PC-3 (cell line): ENCODE measurements at regions not wholly inside any gene's neighbourhood (a gene's known extent, or its start where the extent isn't known, plus 50 kb on each side); places are given as distances from the start of the nearest gene placed in this dataset.
A peak's percentile ranks its signal among the peaks of the same experiment; 100 is the strongest.
"Not testable (repeated sequence)": the region's sequence is repeated elsewhere in the genome, so short reads cannot be mapped to it uniquely, and the experiment has no call there.

Experiments
- ATAC-seq: fragments of 200-7000 bp; cut with Tn5 transposase; 2 replicates; pipeline ENCODE4 v1.9.1; 2020; ENCODE audit warnings: mild to moderate bottlenecking, moderate library complexity
- BruUV-seq: library from RNA; stranded (reverse); fragments of 400-500 nt; replicated peaks from 2 replicates; lab custom pipeline; 2021; lab: Mats Ljungman, UMichigan
- CTCF ChIA-PET: fragments of 300-600 bp; sonication (Branson Sonifier 250); formaldehyde crosslinking; loops from one replicate; lab custom pipeline; 2022; ENCODE audit warnings: antibody characterized with exemption; lab: Charles Lee
- POLR2A ChIA-PET: fragments of 300-600 bp; sonication (Branson Sonifier 250); formaldehyde crosslinking; loops from one replicate; lab custom pipeline; 2022; ENCODE audit warnings: antibody characterized with exemption; ENCODE audit not compliant: unreplicated experiment; lab: Charles Lee
- DNase-seq: peaks from one replicate; pipeline ENCODE4 v3.0.0-alpha.2; 2015
- H2AFZ ChIP-seq: fragments of 300-600 bp; sonication (generic); 2 replicates; pipeline ENCODE4 v1.6.0; 2016; ENCODE audit warnings: antibody characterized with exemption, low read length
- H3F3A ChIP-seq: fragments of 300-600 bp; sonication (generic); one replicate; pipeline ENCODE4 v1.6.0; 2017; ENCODE audit warnings: antibody characterized with exemption, low read length, control low read depth, mild to moderate bottlenecking; ENCODE audit not compliant: unreplicated experiment
- H3K27ac ChIP-seq: fragments of 300-600 bp; sonication (generic); 2 replicates; pipeline ENCODE4 v1.5.1; 2016; ENCODE audit warnings: mild to moderate bottlenecking, low read length
- H3K27me3 ChIP-seq: fragments of 300-600 bp; sonication (generic); 2 replicates; pipeline ENCODE4 v1.6.1; 2016; ENCODE audit warnings: low read length, mixed read lengths
- H3K36me3 ChIP-seq: fragments of 300-600 bp; sonication (generic); 2 replicates; pipeline ENCODE4 v1.6.1; 2016; ENCODE audit warnings: low read depth, mixed run types, low read length, mixed read lengths
- H3K4me1 ChIP-seq: fragments of 300-600 bp; sonication (generic); 2 replicates; pipeline ENCODE4 v1.5.1; 2016; ENCODE audit warnings: low read length; ENCODE audit not compliant: insufficient read depth
- H3K4me2 ChIP-seq: fragments of 300-600 bp; sonication (generic); 2 replicates; pipeline ENCODE4 v1.6.0; 2016; ENCODE audit warnings: low read length
- H3K4me3 ChIP-seq: fragments of 300-600 bp; sonication (generic); 2 replicates; pipeline ENCODE4 v1.5.1; 2016; ENCODE audit warnings: mild to moderate bottlenecking, low read length, mixed read lengths
- H3K79me2 ChIP-seq: fragments of 300-600 bp; sonication (generic); 2 replicates; pipeline ENCODE4 v1.6.1; 2017; ENCODE audit warnings: low read length, mixed read lengths
- H3K9ac ChIP-seq: fragments of 300-600 bp; sonication (generic); 2 replicates; pipeline ENCODE4 v1.6.0; 2016; ENCODE audit warnings: mild to moderate bottlenecking, low read length
- H3K9me2 ChIP-seq: fragments of 300-600 bp; sonication (generic); replicated peaks from 2 replicates; pipeline ENCODE4 v1.6.1; 2016; ENCODE audit warnings: mixed run types, low read length, mixed read lengths
- H3K9me3 ChIP-seq: fragments of 300-600 bp; sonication (generic); 2 replicates; pipeline ENCODE4 v1.6.1; 2016; ENCODE audit warnings: low read length, mixed read lengths
- H4K20me1 ChIP-seq: fragments of 300-600 bp; sonication (generic); 2 replicates; pipeline ENCODE4 v1.6.1; 2016; ENCODE audit warnings: low read length, mixed read lengths
- CTCF ChIP-seq: fragments of 300-600 bp; sonication (generic); conservative IDR thresholded peaks from 2 replicates; pipeline ENCODE4 v1.5.1; 2017; ENCODE audit warnings: antibody characterized with exemption, low read depth, mild to moderate bottlenecking, low read length
- EZH2 ChIP-seq: fragments of 300-600 bp; sonication (generic); IDR thresholded peaks from one replicate; pipeline ENCODE4 v1.6.1; 2017; ENCODE audit warnings: antibody characterized with exemption, mild to moderate bottlenecking, low read length; ENCODE audit not compliant: unreplicated experiment
- EZH2phosphoT487 ChIP-seq: fragments of 300-600 bp; sonication (generic); IDR thresholded peaks from 2 replicates; pipeline ENCODE4 v1.6.1; 2018; ENCODE audit warnings: mild to moderate bottlenecking, antibody characterized with exemption, low read length, borderline replicate concordance
- intact Hi-C: fragments of 100-400 bp; cut with micrococcal nuclease; formaldehyde crosslinking; loops from 2 replicates; pipeline ENCODE4 v1.9.0; 2023

- no peak overlapping the region for H2AFZ ChIP-seq
- H3K9me2 ChIP-seq: no peaks in the 10 kb centered on the region
- no peak overlapping the region for H3K9ac ChIP-seq
- no peaks in the 10 kb centered on the region for H3K36me3 ChIP-seq
- POLR2A ChIA-PET: interaction anchor here (0.7 kb wide), 1 partner anchor 377 kb away, joined by 5 read pairs; no protein-coding TSS in a partner anchor
- H3K9me3 ChIP-seq: no peaks in the 10 kb centered on the region
- H3F3A ChIP-seq: no peaks in the 10 kb centered on the region
- TF ChIP-seq EZH2: no peak
- TF ChIP-seq CTCF: no peak
- CTCF ChIA-PET: interaction anchor here (0.6 kb wide), 1 partner anchor 237 kb away, joined by 3 read pairs; no protein-coding TSS in a partner anchor
- no peak overlapping the region for H3K27ac ChIP-seq
- ATAC-seq (no peak), DNase-seq (no peak)
- H3K79me2 ChIP-seq: no peaks in the 10 kb centered on the region
- H3K4me1 ChIP-seq: no peaks in the 10 kb centered on the region
- intact Hi-C loops: no loop called here
- BruUV-seq: no TSS peak
- H3K27me3 ChIP-seq: no peaks in the 10 kb centered on the region
- no peak overlapping the region for H3K4me2 ChIP-seq
- no peaks in the 10 kb centered on the region for H4K20me1 ChIP-seq
- H3K4me3 ChIP-seq: no peak overlapping the region
These were observed 208.3 kb upstream of the NBEA start for GRCh38 chr13:34733721-34734120.

- no peaks in the 10 kb centered on the region for H3K9me3 ChIP-seq
- H3K9ac ChIP-seq: no peak overlapping the region
- H2AFZ ChIP-seq: no peak overlapping the region
- no peaks in the 10 kb centered on the region for H3F3A ChIP-seq
- H3K9me2 ChIP-seq: no peaks in the 10 kb centered on the region
- DNase-seq (peak; percentile 48), ATAC-seq (no peak)
- no peaks in the 10 kb centered on the region for H3K27me3 ChIP-seq
- POLR2A ChIA-PET: no interaction called here
- no peak overlapping the region for H3K27ac ChIP-seq
- no peak overlapping the region for H3K4me3 ChIP-seq
- no peak overlapping the region for H3K4me2 ChIP-seq
- no peaks in the 10 kb centered on the region for H3K4me1 ChIP-seq
- intact Hi-C loops: no loop called here
- H4K20me1 ChIP-seq: no peaks in the 10 kb centered on the region
- BruUV-seq: no TSS peak
- TF ChIP-seq EZH2: no peak
- no peaks in the 10 kb centered on the region for H3K36me3 ChIP-seq
- no peaks in the 10 kb centered on the region for H3K79me2 ChIP-seq
- CTCF ChIA-PET: no interaction called here
These were observed 207.1 kb upstream of the NBEA start for GRCh38 chr13:34734932-34735331.

GRCh38 chr13:34738254-34738992 is 203.6 kb upstream of the NBEA start:
- BruUV-seq: no TSS peak
- POLR2A ChIA-PET: no interaction called here
- intact Hi-C loops: no loop called here

GRCh38 chr13:34747056-34747455 is 195.0 kb upstream of the NBEA start:
- BruUV-seq, H3K36me3 ChIP-seq, H3K27me3 ChIP-seq, DNase-seq, H3K9ac ChIP-seq, H3K9me2 ChIP-seq, CTCF ChIA-PET, H3K9me3 ChIP-seq, H3K4me1 ChIP-seq, ATAC-seq, H2AFZ ChIP-seq, POLR2A ChIA-PET, H3K79me2 ChIP-seq, H3K4me3 ChIP-seq, intact Hi-C loops, H4K20me1 ChIP-seq, H3K4me2 ChIP-seq, H3F3A ChIP-seq, H3K27ac ChIP-seq: not testable (repeated sequence)

More at GRCh38 chr13:34738254-34738992, 203.6 kb upstream of the NBEA start:
- Histone ChIP-seq H3K4me1 (no peaks in the 10 kb centered on the region), H3K79me2 (no peaks in the 10 kb centered on the region), H3K9me3 (no peaks in the 10 kb centered on the region), H3K9me2 (no peaks in the 10 kb centered on the region), H3K9ac (no peak overlapping the region), H3K4me3 (no peak overlapping the region), H3K4me2 (no peak overlapping the region), H4K20me1 (no peaks in the 10 kb centered on the region), H3K27me3 (no peaks in the 10 kb centered on the region), H3F3A (no peaks in the 10 kb centered on the region), H3K36me3 (no peaks in the 10 kb centered on the region), H2AFZ (no peak overlapping the region), H3K27ac (no peak overlapping the region)
- TF ChIP-seq EZH2 (no peak), CTCF (no peak), EZH2phosphoT487 (no peak)
- DNase-seq: no peak
- CTCF ChIA-PET: no interaction called here
- no peak for ATAC-seq
